HG03103 (cell line): ENCODE measurements at regions not wholly inside any gene's neighbourhood (a gene's known extent, or its start where the extent isn't known, plus 50 kb on each side); places are given as distances from the start of the nearest gene placed in this dataset.

Source experiments
- ATAC-seq: cut with Tn5 transposase; IDR thresholded peaks from one replicate; pipeline ENCODE4 v1.9.1; 2021; ENCODE audit warnings: low read depth; ENCODE audit not compliant: unreplicated experiment

DNA sequence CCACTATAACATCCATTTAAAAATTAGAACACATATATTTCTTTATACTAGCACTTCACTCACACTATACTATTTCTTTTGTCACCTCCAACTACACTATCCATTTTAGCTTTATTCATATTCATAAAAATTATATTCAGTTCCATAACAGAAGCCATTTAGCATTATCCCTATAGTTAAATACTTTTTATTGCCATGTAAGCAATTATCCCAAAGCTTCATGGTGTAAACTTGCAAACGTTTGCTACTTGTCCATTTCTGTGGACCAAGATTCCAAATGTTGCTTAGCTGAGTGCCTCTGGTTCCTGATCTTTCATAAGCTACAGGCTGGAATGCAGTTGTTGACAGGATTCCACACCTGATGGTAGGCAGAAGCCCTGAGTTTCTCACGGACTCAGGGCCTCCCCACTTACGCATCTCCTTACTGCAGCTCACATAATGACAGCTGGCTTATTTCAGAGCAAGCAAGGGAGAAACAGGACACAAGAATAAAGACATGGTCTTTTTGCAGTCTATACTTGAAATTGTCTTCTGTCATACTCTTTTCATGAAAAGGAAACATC is 1584.8 kb downstream of the SLITRK5 start:
- no peak for ATAC-seq

GRCh38 chr13:89267734-89268133 is 1596.6 kb downstream of the SLITRK5 start:
- no peak for ATAC-seq

DNA sequence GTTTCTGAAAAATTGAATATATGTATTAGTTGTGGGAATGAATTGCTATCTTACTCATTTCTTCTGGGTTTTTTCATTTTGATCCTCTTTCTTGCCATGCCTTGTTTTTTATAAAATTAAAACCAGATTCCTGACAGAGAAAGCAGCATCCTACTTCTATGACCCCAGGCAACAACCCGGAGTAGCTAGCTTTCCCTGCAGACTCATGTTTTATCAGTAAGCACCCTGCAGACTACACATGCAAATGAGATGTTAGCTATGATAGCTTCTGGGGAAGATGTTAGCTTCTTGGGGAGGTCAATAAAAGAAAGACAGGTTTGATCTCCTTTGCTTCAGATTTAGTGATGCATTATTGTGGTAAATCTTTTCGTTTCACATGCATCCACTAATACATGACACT is 1598.6 kb downstream of the SLITRK5 start:
- ATAC-seq: no peak

DNA sequence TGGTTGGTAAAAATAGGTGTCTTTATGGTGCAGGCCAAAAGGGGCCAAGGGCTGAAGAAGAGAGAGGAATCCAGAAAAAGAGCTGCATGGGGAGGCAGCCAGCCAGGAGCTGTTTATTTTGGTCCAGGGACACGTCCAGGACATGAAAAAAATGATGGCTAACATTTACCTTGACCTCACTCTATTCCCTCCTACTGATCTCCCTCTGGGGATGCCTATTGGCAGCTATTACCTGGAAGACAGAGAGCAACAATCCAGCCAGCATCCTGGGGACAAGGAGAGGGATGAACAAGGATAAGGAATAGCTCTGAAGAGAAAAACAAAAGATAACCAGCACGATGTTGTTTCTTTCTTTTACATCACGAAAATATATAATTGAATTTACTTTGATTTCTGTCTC is 1599.6 kb downstream of the SLITRK5 start:
- no peak for ATAC-seq

DNA sequence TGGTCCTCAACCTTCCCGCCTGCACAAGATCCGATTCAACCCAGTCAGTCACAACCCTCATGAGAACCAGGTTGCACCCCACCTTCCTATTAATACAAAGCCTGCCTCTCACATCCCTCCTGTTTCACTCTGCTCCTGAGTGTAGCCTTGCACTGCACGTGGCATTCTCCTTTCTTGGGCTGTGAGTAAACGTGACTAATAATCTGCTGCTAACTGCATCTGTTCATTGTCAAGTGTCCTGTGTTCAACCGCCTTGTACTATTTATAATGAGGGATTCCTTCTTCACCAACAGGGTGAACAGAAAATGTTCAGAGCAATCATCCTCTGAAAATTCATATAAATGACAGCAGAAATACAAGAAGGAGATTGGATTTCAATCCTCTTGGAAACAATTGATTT is 1608.2 kb downstream of the SLITRK5 start:
- ATAC-seq: no peak

- no peak for ATAC-seq
Observed at GRCh38 chr13:89281331-89281730, 1610.2 kb downstream of the SLITRK5 start.

DNA sequence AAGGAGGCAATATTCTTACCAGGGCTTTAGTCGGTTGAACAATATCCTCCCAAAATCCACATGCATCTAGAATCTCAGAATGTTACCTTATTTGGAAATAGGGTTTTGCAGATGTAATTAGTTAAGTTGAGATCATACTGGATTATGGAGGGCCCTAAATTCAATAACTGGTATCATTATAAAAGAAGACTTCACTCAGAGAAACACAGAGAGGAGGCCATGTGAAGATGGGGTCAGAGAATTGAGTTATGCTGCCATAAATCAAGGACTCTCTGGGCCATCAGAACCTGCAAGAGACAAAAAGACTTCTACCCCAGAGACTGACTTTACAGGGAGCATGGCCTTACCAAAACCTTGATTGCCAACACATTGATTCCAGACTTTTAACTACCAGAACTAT is 1611.1 kb downstream of the SLITRK5 start:
- ATAC-seq: no peak

GRCh38 chr13:89287381-89287780 is 1616.2 kb downstream of the SLITRK5 start:
- ATAC-seq: no peak

GRCh38 chr13:89294115-89294867 is 1623.1 kb downstream of the SLITRK5 start:
- no peak for ATAC-seq

- no peak for ATAC-seq
Observed at GRCh38 chr13:89307278-89307677, 1636.1 kb downstream of the SLITRK5 start.

DNA sequence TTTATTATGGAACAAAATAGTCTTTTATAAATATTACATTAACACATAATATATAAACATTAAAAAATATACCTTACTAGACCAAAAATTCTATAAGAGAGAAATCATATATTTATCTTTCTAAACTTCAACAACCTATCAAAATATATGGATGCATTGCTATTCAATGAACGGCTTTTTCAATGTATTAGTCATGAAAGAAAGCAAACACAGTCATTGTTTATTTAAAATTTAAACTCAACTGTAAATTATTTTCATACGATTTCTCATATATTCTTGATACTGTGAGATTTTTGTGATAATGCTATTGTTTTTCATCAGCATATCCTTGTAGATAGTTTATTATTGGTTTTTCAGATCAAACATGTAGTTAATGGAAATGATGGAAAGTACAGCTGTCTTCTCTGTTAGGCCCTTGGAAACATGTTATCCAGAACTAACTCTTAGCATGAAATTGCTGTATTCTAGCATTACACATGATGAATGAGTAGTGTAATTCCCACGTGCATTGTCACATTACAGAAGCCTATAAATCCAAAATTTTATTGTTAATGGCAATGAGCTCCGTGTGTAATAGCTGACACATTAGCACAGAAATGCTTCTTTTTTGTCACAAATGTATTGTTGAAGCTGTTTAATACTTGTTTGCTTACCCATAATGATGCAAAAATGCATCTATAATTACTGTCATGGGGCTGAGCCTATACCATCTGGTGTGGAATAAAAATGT is 1639.9 kb downstream of the SLITRK5 start:
- ATAC-seq: no peak

DNA sequence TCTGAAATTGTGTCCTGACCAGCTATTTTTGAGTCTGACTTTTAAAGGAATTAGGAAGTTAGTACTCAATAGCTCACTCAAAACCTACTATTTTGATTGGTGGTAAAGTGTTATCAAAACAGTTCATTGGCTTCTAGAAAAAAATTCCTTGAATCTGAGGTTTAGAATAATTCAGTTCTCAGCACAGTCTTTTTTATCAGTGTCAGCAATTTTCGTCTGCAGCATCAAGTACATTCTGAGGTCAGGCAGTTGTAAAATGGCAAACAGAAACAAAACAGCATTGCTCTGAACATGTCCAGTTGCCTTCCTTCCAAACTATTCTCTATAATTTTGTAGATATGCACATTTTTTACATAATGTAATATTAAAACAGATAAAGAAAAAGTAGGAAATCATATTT is 1644.1 kb downstream of the SLITRK5 start:
- ATAC-seq: no peak

DNA sequence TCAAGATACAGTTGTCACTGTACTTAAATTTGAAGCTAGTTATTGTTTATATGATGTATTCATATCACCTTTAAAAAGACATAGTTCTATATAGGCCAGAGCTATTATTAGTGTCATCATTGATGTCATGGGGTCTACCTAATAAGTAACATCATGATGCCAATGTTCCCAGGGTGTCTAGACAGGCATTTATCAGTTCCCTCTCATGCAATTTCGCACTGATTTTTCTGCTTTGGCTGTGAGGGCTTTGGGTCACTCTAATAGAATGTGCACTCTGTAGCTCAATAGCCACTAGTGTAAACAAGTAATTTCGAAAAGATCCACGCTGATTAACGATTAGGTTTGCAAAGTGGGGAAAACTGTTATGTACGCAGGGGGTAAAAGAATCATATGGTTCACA is 1651.3 kb downstream of the SLITRK5 start:
- no peak for ATAC-seq

DNA sequence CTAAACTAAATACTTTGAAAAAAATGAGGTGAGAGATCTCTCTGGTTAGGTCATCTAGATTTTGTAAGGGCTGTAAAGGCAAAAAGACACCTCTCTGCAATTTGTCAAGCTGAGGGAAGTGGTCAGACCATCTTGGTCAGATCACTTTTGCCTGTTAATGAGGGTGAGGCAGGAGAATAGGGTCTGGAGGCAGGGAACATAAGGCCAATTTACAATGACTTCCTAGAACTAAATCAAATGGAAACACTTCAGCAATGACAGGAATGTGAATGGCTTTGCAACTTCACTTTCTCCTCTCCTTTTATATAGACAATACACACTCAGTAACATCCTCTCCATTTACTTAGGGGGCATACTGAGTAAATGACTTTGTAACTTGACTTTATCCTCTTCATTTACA is 1653.4 kb downstream of the SLITRK5 start:
- ATAC-seq: no peak

DNA sequence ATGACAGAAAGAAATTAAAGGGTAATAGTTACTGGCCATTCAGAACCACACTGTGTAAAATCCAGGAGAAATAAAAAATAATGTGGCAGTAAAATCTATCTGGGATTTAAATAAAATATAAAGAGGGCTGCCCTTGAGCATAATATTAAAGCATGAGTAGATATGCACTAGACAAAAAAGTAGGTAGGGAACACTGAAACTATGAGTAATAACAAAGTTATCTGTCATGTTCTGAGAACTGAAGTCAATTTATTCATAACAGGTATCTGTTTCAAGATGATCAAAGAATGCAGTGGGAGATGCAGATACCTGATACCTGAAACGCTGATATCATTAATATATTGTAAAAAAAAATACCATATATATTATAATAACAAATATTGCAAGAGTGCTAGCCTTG is 1672.0 kb downstream of the SLITRK5 start:
- no peak for ATAC-seq

DNA sequence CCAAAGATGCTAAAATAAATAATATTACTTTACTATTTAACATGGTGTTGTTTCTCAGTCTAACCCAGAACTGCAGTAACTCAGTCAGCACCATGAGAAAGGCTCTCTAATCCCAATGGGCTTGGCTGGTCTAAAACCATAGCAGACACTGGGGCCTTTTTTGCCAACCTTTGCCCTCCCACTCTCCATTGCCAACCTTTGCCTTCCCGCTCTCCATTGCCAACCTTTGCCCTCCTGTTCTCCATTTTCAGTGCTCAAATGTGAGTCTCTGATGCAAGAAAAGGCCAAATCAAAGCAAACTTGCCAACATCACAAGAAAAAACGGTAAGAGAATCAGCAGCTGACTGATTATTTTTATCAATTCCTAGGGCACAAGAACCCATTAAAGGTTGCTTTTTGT is 1681.2 kb downstream of the SLITRK5 start:
- ATAC-seq: no peak

- ATAC-seq: no peak
Observed at GRCh38 chr13:89361909-89362308, 1690.7 kb downstream of the SLITRK5 start.

- ATAC-seq: no peak
Observed at GRCh38 chr13:89363144-89363543, 1692.0 kb downstream of the SLITRK5 start.

DNA sequence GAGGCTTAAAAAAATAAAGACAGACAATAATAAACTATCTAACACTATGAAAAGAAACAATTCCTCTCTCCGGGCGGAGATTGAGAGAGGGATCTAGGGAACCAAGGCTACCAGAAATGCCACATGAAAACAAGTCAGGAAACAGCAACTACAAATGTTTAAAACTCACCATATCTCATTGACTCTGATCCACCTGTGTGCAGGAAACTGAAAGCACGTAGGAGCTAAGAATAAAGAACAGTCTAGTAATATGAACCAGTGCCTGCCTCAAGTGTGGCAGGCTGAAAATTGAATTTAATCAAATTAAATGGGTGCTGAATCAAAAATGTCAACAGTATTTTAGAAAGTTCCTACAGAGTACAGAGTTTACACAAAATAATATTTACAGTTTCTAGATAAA is 1701.0 kb downstream of the SLITRK5 start:
- no peak for ATAC-seq

DNA sequence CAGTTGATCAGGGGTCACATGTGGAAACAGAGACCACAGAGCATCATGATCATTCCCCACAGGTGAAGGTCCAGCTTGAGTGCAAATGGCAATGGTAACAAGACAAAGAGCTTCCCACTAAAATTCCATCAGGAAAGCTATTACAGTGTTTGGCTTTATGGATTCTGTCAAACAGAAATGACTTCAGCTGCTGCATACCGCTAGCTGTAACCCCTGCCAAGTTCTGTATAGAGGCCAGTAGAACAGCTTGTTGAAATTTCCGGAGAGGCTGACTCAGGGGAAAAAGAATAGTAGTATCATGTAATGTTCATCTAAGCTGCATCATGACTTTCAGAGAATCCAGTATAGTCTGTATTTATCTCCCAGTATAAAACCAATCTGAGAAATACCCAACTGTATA is 1704.7 kb downstream of the SLITRK5 start:
- no peak for ATAC-seq

DNA sequence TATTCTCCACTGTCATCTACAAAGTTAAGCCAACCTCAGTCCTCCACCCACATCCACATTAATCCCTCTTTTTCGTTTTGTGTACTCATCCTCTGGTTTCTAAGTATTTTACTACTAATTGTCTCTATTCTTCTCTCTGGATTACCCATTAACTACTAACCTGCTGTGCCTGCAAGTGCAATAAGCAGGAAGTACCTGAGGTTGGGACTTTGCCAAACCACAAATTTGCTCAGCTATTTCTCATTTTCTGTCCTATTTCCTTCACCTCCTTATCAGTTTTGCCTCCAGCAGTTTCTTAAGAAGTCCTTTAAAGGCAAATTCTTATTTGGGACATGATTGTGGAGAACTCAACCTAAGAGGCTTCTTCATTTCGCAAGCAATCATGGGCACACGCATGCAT is 1708.9 kb downstream of the SLITRK5 start:
- ATAC-seq: no peak

- no peak for ATAC-seq
Observed at GRCh38 chr13:89382981-89383380, 1711.8 kb downstream of the SLITRK5 start.
